ENCODE measurements at regions not wholly inside any gene's neighbourhood (a gene's known extent, or its start where the extent isn't known, plus 50 kb on each side); places are given as distances from the start of the nearest gene placed in this dataset.

DNA sequence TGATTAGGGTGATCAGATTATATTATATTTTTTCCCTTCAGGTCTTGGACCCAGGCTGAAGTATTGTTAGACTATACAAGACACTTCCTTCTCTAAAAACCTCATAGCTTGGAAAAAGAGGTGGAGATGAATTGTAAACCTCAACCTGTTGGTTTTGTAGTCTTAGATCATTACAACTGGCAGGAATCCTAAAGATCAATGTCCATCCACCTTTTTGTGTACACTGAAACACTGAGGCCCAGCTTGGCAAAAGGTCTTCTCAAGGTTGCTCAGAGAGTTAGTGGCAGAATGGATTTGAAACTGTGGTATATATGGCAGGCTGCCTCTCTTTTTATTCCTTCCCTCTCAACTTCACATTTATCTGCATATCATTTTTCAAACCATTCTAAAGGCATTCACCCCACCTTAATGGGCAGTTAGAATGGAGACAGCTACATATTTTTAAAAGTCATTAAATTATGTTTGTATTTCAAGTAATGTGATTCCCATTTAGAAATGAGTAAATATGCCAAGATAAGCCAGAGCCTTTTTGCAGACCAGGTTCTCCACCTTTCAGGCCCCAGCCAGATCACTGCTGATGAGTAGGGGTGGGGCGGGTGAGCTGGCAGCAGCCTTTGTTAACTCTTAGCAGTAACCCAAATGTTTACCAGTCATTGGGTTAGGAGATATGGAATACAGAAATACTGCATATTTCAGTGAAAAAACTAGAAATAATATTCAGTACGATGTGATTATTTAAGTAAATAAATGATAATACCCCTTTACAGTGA lies 243.2 kb upstream of the F9 start:
- no peak for DNase-seq

DNA sequence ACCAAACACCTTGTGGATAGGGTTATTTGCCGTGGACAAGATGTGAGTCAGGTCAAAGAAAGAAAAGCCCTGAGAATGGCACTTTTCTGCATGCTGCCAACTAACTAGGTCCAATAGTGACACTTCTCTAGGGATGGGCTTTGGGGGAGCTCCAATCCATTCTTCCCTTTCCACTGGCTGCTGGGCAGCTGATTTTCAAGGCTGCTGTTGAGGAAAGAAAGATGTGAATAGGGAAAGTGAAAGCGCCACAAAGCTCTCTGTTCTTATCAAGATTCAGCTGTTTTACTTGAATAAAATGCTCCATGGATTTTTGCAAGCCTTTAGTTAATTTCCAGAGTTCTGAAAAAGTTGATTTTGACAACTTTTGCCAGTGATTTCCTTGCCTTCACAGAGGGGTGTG lies 244.2 kb upstream of the F9 start:
- no peak for DNase-seq

DNA sequence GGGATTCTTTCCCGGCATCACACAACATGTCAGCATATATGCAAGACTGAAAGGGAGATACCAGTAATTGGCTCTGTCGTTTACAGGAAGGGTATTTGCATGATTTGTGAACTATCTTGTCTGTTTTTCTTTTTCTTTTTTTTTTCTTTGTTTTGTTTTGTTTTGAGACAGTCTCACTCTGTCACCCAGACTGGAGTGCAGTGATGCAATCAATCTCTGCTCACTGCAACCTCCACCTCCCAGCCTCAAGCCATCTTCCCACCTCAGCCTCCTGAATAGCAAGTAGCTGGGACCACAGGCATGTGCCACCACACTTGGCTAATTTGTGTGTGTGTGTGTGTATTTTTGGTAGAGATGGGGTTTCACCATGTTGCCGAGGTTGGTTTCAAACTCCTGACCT lies 262.7 kb upstream of the F9 start:
- DNase-seq, result no peak

GRCh38 chrX:139246295-139246694 lies 284.2 kb upstream of the F9 start:
- no peak for DNase-seq

- no peak for DNase-seq
Measured at GRCh38 chrX:139237141-139237540, 293.4 kb upstream of the F9 start.

GRCh38 chrX:139234898-139235297 lies 295.6 kb upstream of the F9 start:
- no peak for DNase-seq

- no peak for DNase-seq
Measured at GRCh38 chrX:139224953-139225665, 305.4 kb upstream of the F9 start.

- no peak for DNase-seq
Measured at GRCh38 chrX:139222511-139223200, 307.9 kb upstream of the F9 start.

DNA sequence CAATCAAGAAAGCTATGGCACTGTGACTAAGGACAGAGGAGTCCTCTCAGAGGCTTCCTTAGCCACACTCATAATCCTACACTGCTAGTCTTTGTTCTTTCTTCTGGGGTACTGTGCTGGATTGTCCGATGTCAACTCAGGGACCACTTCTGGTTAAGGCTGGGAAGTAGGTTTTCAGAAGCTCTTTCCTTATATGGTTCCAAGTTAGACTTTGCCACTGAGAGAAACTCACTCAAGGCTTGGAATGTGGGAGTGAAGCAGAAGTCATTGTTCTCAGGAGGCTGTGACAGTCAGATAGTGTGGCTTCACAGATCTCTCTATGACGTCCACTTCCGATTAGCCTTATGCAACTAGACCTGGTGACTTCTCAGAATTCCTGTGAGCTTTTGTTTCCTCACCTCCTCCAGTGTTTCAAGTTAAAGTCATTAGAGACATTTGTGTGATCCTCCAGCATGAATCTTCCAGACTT lies 317.3 kb upstream of the F9 start:
- no peak for DNase-seq

DNA sequence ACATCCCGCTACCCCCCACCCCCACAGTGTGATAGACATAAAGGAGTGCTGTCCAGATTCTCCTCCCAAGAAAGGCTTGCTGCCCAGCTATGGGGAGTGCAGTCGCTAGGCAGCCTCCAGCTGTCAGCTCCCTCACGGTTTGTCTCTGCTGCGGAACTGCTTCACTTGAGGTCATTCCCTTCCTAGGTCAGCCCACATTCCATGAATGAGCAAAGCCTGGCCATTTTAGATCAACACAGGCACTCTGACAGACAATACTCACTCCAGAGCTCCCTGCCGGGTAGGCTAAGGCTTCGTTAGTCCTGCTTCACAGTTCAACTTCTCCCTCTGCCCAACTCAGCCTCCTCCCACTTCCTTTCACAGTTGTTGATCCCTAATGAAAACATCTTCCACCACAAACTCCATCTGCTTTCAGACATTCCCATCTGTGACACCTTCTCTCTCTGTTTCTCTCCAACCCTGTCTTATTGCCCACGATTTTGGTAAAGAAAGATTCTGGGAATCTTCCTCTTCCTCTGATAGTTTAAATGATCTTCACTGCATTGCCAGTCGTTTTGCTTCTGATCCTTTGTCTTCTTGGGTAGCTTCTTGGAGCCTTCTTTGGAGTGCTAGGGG lies 318.9 kb upstream of the F9 start:
- DNase-seq, result no peak

GRCh38 chrX:139209342-139209741 lies 321.2 kb upstream of the F9 start:
- DNase-seq, result no peak

- DNase-seq, result no peak
Measured at GRCh38 chrX:139207655-139208054, 322.9 kb upstream of the F9 start.

DNA sequence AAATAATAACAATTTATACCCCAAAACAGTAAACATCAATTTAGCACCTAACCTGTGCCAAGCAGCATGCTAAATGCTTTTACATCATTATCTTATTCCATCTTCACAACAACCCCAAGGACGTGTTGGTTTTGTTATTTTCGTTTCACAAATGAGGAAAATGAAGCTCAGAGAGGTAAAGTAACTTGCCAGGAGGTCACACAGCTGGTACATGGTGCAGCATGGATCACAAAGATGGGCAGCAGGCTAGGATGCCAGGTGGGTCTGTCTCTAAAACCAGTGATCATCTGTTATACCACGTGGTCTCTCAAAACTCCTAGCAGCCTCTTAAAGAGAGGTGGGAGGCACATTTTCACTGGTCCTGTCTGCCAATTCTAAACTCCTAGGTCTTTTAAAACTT lies 323.6 kb upstream of the F9 start:
- no peak for DNase-seq

DNA sequence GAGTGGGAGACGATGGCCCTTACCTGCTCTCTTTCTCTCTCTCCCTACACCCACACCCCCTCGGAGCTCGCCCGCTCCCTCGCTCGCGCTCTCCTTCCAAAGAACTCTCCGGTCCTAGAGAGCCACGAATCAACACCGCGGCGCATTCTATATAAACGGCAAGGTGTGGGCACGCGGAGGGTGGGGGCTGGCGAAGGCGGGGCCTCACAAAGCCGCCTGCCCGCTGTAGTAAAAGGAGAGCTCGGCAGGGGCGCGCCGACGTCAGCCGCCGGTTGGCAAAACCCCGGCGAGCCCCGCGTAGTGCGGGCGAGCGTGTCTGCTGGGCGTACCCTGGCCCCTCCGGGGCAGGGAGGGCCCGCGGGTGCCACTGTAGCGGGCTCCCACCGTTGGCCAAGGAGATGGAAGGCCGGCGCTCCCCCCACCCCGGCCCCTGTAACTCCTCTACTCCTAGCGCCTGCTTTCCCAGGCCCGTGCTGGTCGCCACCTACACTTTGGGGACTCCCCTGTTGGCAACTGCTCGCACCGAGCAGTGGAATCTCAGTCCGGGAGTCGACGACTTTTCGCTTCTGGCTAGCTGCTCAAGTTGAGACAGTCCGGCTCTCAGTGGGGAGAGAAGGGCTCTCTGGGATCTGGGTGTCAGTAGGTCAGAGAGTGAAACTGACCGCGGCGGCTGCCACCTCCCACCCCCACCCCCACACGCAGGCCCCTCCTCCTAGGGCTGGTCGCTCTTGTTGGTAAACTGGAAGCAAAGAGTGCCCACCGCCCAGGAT lies 325.5 kb upstream of the F9 start:
- DNase-seq, result no peak

GRCh38 chrX:139204571-139204897 lies 326.0 kb upstream of the F9 start:
- no peak for DNase-seq

DNA sequence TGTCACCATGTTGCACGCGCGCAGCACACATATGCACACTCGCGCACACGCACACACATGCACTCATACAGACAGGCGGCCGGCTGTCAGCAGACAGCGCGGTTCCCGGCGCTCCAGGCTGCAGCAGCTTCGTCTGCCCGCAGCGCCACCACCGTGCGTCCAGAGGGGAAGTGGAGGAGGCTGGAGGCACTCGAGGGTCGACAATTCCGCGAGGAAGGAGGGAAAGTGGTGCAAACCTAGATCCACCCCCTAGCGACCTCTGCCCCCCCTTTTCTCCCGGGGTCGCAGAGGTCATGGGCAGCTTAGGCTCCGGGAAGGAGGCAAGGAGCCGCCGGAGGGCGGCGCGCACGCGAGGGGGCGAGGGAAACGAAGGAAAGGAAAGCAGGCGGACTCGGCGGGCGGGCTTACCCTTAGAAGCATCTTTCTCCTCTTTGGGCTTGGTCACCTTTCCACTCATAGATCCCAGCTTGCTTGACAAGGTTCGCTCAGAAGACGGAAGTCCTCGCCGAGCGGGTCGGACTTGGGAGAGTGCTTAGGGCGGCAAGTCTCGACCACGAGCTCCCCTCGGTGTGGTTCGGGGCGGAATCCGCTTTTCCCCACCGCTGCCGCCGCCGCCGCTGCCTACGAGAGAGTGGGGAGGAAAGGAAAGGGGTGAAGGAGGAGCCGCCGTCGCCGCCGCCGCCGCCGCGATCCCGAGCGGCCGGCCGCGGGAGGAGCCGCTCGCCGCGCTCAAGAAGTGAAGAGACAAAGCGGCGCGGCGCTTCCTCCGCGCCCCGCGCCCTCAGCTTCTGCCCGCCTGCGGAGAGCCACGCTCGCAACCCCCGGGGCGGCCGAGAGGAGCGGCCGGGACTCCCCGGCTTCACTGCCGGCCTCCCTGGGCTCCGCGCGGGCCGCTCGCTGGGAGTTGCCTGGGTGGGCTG lies 326.6 kb upstream of the F9 start:
- no peak for DNase-seq

DNA sequence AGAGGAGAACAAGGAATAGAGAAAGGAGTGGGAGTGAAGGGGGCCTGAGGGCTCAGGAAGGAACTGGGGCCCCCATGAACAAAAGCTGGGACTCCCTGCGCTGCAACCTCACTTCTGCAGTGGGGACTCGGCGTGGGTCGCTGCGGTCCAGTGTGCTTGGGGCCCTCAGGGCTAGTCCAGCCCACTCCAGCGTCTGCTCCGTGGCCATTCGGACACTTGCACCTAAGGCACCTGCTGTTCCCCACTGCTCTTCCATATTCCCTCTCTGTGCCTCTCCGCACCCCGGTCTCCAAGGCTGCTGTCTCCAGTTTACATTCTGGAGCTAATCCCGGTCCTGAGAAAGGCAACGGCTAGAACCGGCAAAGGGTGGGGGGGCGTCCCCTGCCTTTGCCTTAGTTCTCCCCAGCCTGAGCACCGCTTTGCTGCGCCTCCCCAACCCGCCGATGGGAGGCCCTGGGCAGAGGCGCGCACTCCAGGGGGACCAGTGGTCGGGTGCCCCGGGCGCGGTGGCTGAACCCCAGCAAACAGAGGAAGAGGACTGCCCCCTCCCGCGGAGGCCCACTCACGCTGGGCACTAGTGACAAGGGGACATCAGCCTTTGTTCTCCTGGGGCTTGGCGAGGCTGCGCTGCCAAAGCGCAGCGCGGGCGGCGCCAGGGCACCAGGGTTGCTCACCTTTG lies 327.7 kb upstream of the F9 start:
- no peak for DNase-seq

- no peak for DNase-seq
Measured at GRCh38 chrX:139201924-139202323, 328.6 kb upstream of the F9 start.

GRCh38 chrX:139200793-139201192 lies 329.7 kb upstream of the F9 start:
- no peak for DNase-seq

GRCh38 chrX:139200346-139200745 lies 330.2 kb upstream of the F9 start:
- DNase-seq, result no peak

DNA sequence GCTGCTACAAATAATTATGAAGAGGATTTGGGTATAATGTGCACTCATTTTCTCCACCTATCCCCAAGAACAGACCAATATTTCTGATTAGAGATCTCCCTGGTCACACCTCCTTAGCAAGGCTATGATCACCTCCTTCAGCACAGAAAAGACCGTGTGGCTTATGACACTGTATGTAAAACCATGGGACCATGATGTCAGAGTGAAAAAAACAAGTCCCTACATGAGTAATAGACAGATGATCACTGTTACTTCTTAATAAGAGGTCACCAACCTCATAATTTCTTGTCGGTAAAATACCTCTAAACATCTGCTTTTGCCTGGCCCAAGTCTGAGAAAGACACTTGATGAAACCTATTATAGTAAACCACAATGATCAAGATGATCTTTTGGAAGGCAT lies 330.6 kb upstream of the F9 start:
- DNase-seq, result no peak
